ENCODE measurements at regions not wholly inside any gene's neighbourhood (a gene's known extent, or its start where the extent isn't known, plus 50 kb on each side); places are given as distances from the start of the nearest gene placed in this dataset.

DNA sequence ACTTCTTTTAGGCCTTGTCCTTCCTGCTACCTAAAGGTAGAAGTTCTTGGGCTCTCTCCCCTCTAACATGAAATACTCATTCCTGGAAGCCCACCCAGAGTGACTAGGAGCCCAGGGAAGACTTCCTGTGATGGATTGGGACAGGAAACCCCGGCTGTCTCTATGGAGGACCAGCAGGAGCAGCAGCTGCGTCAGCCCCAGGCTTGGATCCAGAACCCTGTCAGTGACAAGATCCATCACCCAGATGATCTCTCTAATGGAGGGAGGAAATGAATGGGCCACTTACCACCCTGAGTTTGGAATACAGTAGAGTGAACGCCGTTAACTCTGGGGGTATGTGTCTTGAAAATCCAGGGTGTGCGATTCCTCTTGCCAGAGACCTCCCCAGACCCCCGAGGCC is 195.7 kb upstream of the WSCD1 start:
- DNase-seq (ENCODE audit: low read depth, low spot score) (no peak), FAIRE-seq (no peak)
- dilution Hi-C loops (cut with MboI; ENCODE audit: extremely low pct_ligation_motif_present, low sequenced_read_pairs), result no loop called here
- H3K4me3 ChIP-seq (ENCODE audit: control insufficient read depth in 2 of 3, extremely low read depth in 1 of 3, insufficient read depth in 2 of 3, low read depth in 1 of 3, low read length in 3 of 3), result no peak overlapping the region
- no peak overlapping the region for H3K4me2 ChIP-seq (ENCODE audit: control insufficient read depth, extremely low read depth, insufficient read depth, low read depth, low read length)
- no peaks in the 10 kb centered on the region for H3K9me1 ChIP-seq (ENCODE audit: control insufficient read depth, extremely low read depth, insufficient read depth, low read length)
- H3K9ac ChIP-seq (ENCODE audit: control insufficient read depth, extremely low read depth, insufficient read depth, low read length), result no peak overlapping the region
- no peaks in the 10 kb centered on the region for H3K79me2 ChIP-seq (ENCODE audit: control insufficient read depth, insufficient read depth, low read length)
- no peak overlapping the region for H2AFZ ChIP-seq (ENCODE audit: control insufficient read depth, low read length)
- TF ChIP-seq EZH2 (IDR thresholded peaks at IDR 0.05; ENCODE audit: low read length), result no peak
- TF ChIP-seq, protein P1, sequence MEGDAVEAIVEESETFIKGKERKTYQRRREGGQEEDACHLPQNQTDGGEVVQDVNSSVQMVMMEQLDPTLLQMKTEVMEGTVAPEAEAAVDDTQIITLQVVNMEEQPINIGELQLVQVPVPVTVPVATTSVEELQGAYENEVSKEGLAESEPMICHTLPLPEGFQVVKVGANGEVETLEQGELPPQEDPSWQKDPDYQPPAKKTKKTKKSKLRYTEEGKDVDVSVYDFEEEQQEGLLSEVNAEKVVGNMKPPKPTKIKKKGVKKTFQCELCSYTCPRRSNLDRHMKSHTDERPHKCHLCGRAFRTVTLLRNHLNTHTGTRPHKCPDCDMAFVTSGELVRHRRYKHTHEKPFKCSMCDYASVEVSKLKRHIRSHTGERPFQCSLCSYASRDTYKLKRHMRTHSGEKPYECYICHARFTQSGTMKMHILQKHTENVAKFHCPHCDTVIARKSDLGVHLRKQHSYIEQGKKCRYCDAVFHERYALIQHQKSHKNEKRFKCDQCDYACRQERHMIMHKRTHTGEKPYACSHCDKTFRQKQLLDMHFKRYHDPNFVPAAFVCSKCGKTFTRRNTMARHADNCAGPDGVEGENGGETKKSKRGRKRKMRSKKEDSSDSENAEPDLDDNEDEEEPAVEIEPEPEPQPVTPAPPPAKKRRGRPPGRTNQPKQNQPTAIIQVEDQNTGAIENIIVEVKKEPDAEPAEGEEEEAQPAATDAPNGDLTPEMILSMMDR (optimal IDR thresholded peaks at IDR 0.05 in 1 of 3, IDR thresholded peaks at IDR 0.05 in 1 of 3, conservative IDR thresholded peaks at IDR 0.05 in 1 of 3; ENCODE audit: extremely low read depth in 1 of 3, insufficient read depth in 2 of 3, low read length in 3 of 3), result no peak
- no peaks in the 10 kb centered on the region for H4K20me1 ChIP-seq (ENCODE audit: control insufficient read depth, extremely low read depth, insufficient read depth, low read length)
- peaks cover 4% of the 10 kb centered on the region for H3K27me3 ChIP-seq (ENCODE audit: control insufficient read depth, extremely low read depth, insufficient read depth, low read length)
- no peaks in the 10 kb centered on the region for H3K36me3 ChIP-seq (ENCODE audit: control insufficient read depth in 2 of 2, extremely low read depth in 1 of 2, insufficient read depth in 2 of 2, low read length in 2 of 2)
- no peaks in the 10 kb centered on the region for H3K4me1 ChIP-seq (ENCODE audit: control insufficient read depth, extremely low read depth, insufficient read depth, low read length)
- no peak overlapping the region for H3K27ac ChIP-seq (ENCODE audit: control insufficient read depth, insufficient read depth, low read length)
- H3K9me3 ChIP-seq (ENCODE audit: control insufficient read depth, low read depth, low read length), result no peaks in the 10 kb centered on the region

DNA sequence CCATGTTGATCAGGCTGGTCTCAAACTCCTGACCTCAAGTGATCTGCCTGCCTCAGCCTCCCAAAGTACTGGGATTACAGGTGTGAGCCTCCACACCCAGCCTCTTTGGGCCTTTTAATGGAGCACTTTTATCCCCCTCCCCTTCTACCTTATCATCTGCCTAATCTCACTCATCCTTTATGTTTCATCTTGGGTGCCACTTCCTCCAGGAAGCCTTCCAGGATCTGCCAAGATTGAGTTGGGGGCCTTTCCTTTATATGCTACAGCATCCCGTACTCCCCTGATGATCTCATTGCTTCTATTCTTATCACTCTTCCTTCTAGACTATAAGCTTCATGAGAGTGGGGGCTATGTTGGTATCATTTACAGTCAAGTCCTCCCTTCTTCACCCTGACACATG is 192.8 kb upstream of the WSCD1 start:
- peaks cover 10% of the 10 kb centered on the region for H3K27me3 ChIP-seq (ENCODE audit: control insufficient read depth, extremely low read depth, insufficient read depth, low read length)
- dilution Hi-C loops (cut with MboI; ENCODE audit: extremely low pct_ligation_motif_present, low sequenced_read_pairs), result no loop called here

More for the DNA sequence above, 192.8 kb upstream of the WSCD1 start:
- TF ChIP-seq, protein P1 (optimal IDR thresholded peaks at IDR 0.05 in 1 of 3, IDR thresholded peaks at IDR 0.05 in 1 of 3, conservative IDR thresholded peaks at IDR 0.05 in 1 of 3; ENCODE audit: extremely low read depth in 1 of 3, insufficient read depth in 2 of 3, low read length in 3 of 3), result no peak
- TF ChIP-seq EZH2 (IDR thresholded peaks at IDR 0.05; ENCODE audit: low read length), result no peak
- FAIRE-seq, result no peak
- Histone ChIP-seq H3K4me3 (ENCODE audit: control insufficient read depth in 2 of 3, extremely low read depth in 1 of 3, insufficient read depth in 2 of 3, low read depth in 1 of 3, low read length in 3 of 3) (no peak overlapping the region), H4K20me1 (ENCODE audit: control insufficient read depth, extremely low read depth, insufficient read depth, low read length) (no peaks in the 10 kb centered on the region), H3K9ac (ENCODE audit: control insufficient read depth, extremely low read depth, insufficient read depth, low read length) (no peak overlapping the region), H3K4me1 (ENCODE audit: control insufficient read depth, extremely low read depth, insufficient read depth, low read length) (no peaks in the 10 kb centered on the region), H3K27ac (ENCODE audit: control insufficient read depth, insufficient read depth, low read length) (no peak overlapping the region), H3K36me3 (ENCODE audit: control insufficient read depth in 2 of 2, extremely low read depth in 1 of 2, insufficient read depth in 2 of 2, low read length in 2 of 2) (no peaks in the 10 kb centered on the region), H3K79me2 (ENCODE audit: control insufficient read depth, insufficient read depth, low read length) (no peaks in the 10 kb centered on the region), H2AFZ (ENCODE audit: control insufficient read depth, low read length) (no peak overlapping the region), H3K9me3 (ENCODE audit: control insufficient read depth, low read depth, low read length) (no peaks in the 10 kb centered on the region), H3K4me2 (ENCODE audit: control insufficient read depth, extremely low read depth, insufficient read depth, low read depth, low read length) (no peak overlapping the region), H3K9me1 (ENCODE audit: control insufficient read depth, extremely low read depth, insufficient read depth, low read length) (no peaks in the 10 kb centered on the region)
- DNase-seq (ENCODE audit: low read depth, low spot score), result no peak

Measured in keratinocyte (primary cell).